ENCODE measurements at regions not wholly inside any gene's neighbourhood (a gene's known extent, or its start where the extent isn't known, plus 50 kb on each side); places are given as distances from the start of the nearest gene placed in this dataset.
"Not testable (repeated sequence)": the region's sequence is repeated elsewhere in the genome, so short reads cannot be mapped to it uniquely, and the experiment has no call there.

GRCh38 chr16:35598696-35599332 lies 2139.4 kb downstream of the TP53TG3F start:
- no peak for TF ChIP-seq CTCF (IDR thresholded peaks at IDR 0.05; ENCODE audit: control extremely low read depth, extremely low read depth, low read depth, missing control alignments)
- DNase-seq (ENCODE audit: extremely low spot score): no peak
- CTCF ChIA-PET: no interaction called here
- POLR2A ChIA-PET: no interaction called here

GRCh38 chr16:35599429-35600160 lies 2140.2 kb downstream of the TP53TG3F start:
- TF ChIP-seq CTCF (IDR thresholded peaks at IDR 0.05; ENCODE audit: control extremely low read depth, extremely low read depth, low read depth, missing control alignments): no peak

GRCh38 chr16:35600161-35600555 lies 2140.7 kb downstream of the TP53TG3F start:
- CTCF ChIA-PET; POLR2A ChIA-PET; DNase-seq (ENCODE audit: extremely low spot score): not testable (repeated sequence)

More at GRCh38 chr16:35599429-35600160, 2140.2 kb downstream of the TP53TG3F start:
- ChIA-PET POLR2A (no interaction called here), CTCF (no interaction called here)
- no peak for DNase-seq (ENCODE audit: extremely low spot score)

- no peak for DNase-seq (ENCODE audit: extremely low spot score)
- POLR2A ChIA-PET: no interaction called here
- no peak for TF ChIP-seq CTCF (IDR thresholded peaks at IDR 0.05; ENCODE audit: control extremely low read depth, extremely low read depth, low read depth, missing control alignments)
- CTCF ChIA-PET: no interaction called here
Observed at GRCh38 chr16:35602116-35602515, 2142.7 kb downstream of the TP53TG3F start.

- POLR2A ChIA-PET; DNase-seq (ENCODE audit: extremely low spot score); CTCF ChIA-PET: not testable (repeated sequence)
Observed at GRCh38 chr16:35603371-35603770, 2144.0 kb downstream of the TP53TG3F start.

- ChIA-PET CTCF (interaction anchor here (1.3 kb wide), 1 partner anchor 12 kb away, joined by 3 read pairs; no protein-coding TSS in a partner anchor), POLR2A (no interaction called here)
- DNase-seq (ENCODE audit: extremely low spot score): no peak
- TF ChIP-seq CTCF (IDR thresholded peaks at IDR 0.05; ENCODE audit: control extremely low read depth, extremely low read depth, low read depth, missing control alignments): no peak
Observed at GRCh38 chr16:35605921-35606320, 2146.5 kb downstream of the TP53TG3F start.

GRCh38 chr16:35614883-35615282 lies 2155.5 kb downstream of the TP53TG3F start:
- DNase-seq (ENCODE audit: extremely low spot score); POLR2A ChIA-PET; CTCF ChIA-PET: not testable (repeated sequence)

- POLR2A ChIA-PET; CTCF ChIA-PET; DNase-seq (ENCODE audit: extremely low spot score): not testable (repeated sequence)
Observed at GRCh38 chr16:35619176-35619575, 2159.8 kb downstream of the TP53TG3F start.

- no peak for TF ChIP-seq CTCF (IDR thresholded peaks at IDR 0.05; ENCODE audit: control extremely low read depth, extremely low read depth, low read depth, missing control alignments)
Observed at GRCh38 chr16:35626041-35626440, 2166.6 kb downstream of the TP53TG3F start.

More at GRCh38 chr16:35626041-35626440, 2166.6 kb downstream of the TP53TG3F start:
- ChIA-PET POLR2A (no interaction called here), CTCF (interaction anchor here (2.2 kb wide), 1 partner anchor 15 kb away, joined by 6 read pairs; no protein-coding TSS in a partner anchor)
- no peak for DNase-seq (ENCODE audit: extremely low spot score)
